OCI-LY7 (cell line): ENCODE measurements at regions not wholly inside any gene's neighbourhood (a gene's known extent, or its start where the extent isn't known, plus 50 kb on each side); places are given as distances from the start of the nearest gene placed in this dataset.

Source experiments
- CTCF ChIP-seq: fragments of 200-600 bp; sonication (generic); conservative IDR thresholded peaks from 2 replicates; pipeline ENCODE4 v1.5.1; 2014; ENCODE audit warnings: mild to moderate bottlenecking, antibody characterized with exemption, low read length, moderate library complexity, mixed read lengths
- EZH2phosphoT487 ChIP-seq: fragments of 200-600 bp; sonication (generic); IDR thresholded peaks from 2 replicates; pipeline ENCODE4 v1.6.1; 2018; ENCODE audit warnings: low read depth, borderline replicate concordance, mild to moderate bottlenecking, mixed run types, antibody characterized with exemption, low read length, moderate library complexity, mixed read lengths

DNA sequence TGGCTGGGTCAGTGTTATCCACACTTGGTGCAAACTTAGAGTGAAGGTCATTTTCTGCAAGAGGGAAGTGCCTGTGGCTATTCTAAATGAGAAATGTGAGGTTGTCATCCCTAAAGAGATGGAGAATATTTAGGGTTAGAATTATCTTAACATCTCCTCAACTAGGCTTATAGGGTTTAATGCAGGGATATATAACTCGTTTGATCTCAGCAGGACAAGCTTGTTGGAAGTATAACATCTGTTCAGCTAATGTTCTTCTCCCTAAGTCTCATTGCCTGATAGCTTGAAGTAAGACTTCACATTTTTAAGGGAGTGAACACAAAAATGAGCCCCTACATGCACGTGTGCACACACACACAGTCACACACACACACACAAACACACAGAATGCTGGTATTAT, 75.9 kb upstream of the NRXN1 start:
- TF ChIP-seq CTCF (no peak), EZH2phosphoT487 (no peak)
